ENCODE measurements at regions not wholly inside any gene's neighbourhood (a gene's known extent, or its start where the extent isn't known, plus 50 kb on each side); places are given as distances from the start of the nearest gene placed in this dataset.
"Not testable (repeated sequence)": the region's sequence is repeated elsewhere in the genome, so short reads cannot be mapped to it uniquely, and the experiment has no call there.

GRCh38 chr2:87651589-87651988 lies 96.3 kb upstream of the PLGLB2 start:
- not testable (repeated sequence) for H3F3A ChIP-seq (ENCODE audit: insufficient read depth, low read length); H3K4me2 ChIP-seq (ENCODE audit: low read depth, low read length); H3K27ac ChIP-seq (ENCODE audit: low read length)

GRCh38 chr2:87653373-87653772 lies 94.5 kb upstream of the PLGLB2 start:
- H3K9me3 ChIP-seq (replicated peaks; ENCODE audit: insufficient read depth, low read length); H3K36me3 ChIP-seq (replicated peaks; ENCODE audit: insufficient read depth, low read length); H2AFZ ChIP-seq (ENCODE audit: low read length); H3K27me3 ChIP-seq (replicated peaks; ENCODE audit: insufficient read depth, low read length); DNase-seq; H3K79me2 ChIP-seq (ENCODE audit: low read length); H3K4me1 ChIP-seq (ENCODE audit: low read length); H4K20me1 ChIP-seq (ENCODE audit: insufficient read depth, low read length); H3K4me2 ChIP-seq (ENCODE audit: low read depth, low read length); H3K9ac ChIP-seq (ENCODE audit: low read length); H3K9me2 ChIP-seq (replicated peaks; ENCODE audit: insufficient read depth, low read length); H3K27ac ChIP-seq (ENCODE audit: low read length); H3K4me3 ChIP-seq (ENCODE audit: low read length); H3F3A ChIP-seq (ENCODE audit: insufficient read depth, low read length): not testable (repeated sequence)

More at GRCh38 chr2:87651589-87651988, 96.3 kb upstream of the PLGLB2 start:
- H3K9ac ChIP-seq (ENCODE audit: low read length); H3K4me3 ChIP-seq (ENCODE audit: low read length); H3K27me3 ChIP-seq (replicated peaks; ENCODE audit: insufficient read depth, low read length); H2AFZ ChIP-seq (ENCODE audit: low read length); H3K79me2 ChIP-seq (ENCODE audit: low read length); DNase-seq; H3K36me3 ChIP-seq (replicated peaks; ENCODE audit: insufficient read depth, low read length); H4K20me1 ChIP-seq (ENCODE audit: insufficient read depth, low read length); H3K9me3 ChIP-seq (replicated peaks; ENCODE audit: insufficient read depth, low read length); H3K9me2 ChIP-seq (replicated peaks; ENCODE audit: insufficient read depth, low read length); H3K4me1 ChIP-seq (ENCODE audit: low read length): not testable (repeated sequence)

- not testable (repeated sequence) for DNase-seq; H3K27ac ChIP-seq (ENCODE audit: low read length); H3K36me3 ChIP-seq (replicated peaks; ENCODE audit: insufficient read depth, low read length); H3K4me3 ChIP-seq (ENCODE audit: low read length); H3K9me2 ChIP-seq (replicated peaks; ENCODE audit: insufficient read depth, low read length); H3K4me1 ChIP-seq (ENCODE audit: low read length); H4K20me1 ChIP-seq (ENCODE audit: insufficient read depth, low read length); H3K9ac ChIP-seq (ENCODE audit: low read length); H2AFZ ChIP-seq (ENCODE audit: low read length); H3F3A ChIP-seq (ENCODE audit: insufficient read depth, low read length); H3K27me3 ChIP-seq (replicated peaks; ENCODE audit: insufficient read depth, low read length); H3K9me3 ChIP-seq (replicated peaks; ENCODE audit: insufficient read depth, low read length); H3K79me2 ChIP-seq (ENCODE audit: low read length); H3K4me2 ChIP-seq (ENCODE audit: low read depth, low read length)
These were observed 93.6 kb upstream of the PLGLB2 start for GRCh38 chr2:87654136-87654814.

- not testable (repeated sequence) for H2AFZ ChIP-seq (ENCODE audit: low read length); H3K4me3 ChIP-seq (ENCODE audit: low read length); H3K27me3 ChIP-seq (replicated peaks; ENCODE audit: insufficient read depth, low read length); H3K4me2 ChIP-seq (ENCODE audit: low read depth, low read length); H3K9me2 ChIP-seq (replicated peaks; ENCODE audit: insufficient read depth, low read length); H3K9ac ChIP-seq (ENCODE audit: low read length); H3K79me2 ChIP-seq (ENCODE audit: low read length); H3K27ac ChIP-seq (ENCODE audit: low read length); H3K9me3 ChIP-seq (replicated peaks; ENCODE audit: insufficient read depth, low read length); H3K4me1 ChIP-seq (ENCODE audit: low read length); H4K20me1 ChIP-seq (ENCODE audit: insufficient read depth, low read length); DNase-seq; H3K36me3 ChIP-seq (replicated peaks; ENCODE audit: insufficient read depth, low read length); H3F3A ChIP-seq (ENCODE audit: insufficient read depth, low read length)
These were observed 90.0 kb upstream of the PLGLB2 start for GRCh38 chr2:87657915-87658314.

- not testable (repeated sequence) for H3K9ac ChIP-seq (ENCODE audit: low read length); H3K9me2 ChIP-seq (replicated peaks; ENCODE audit: insufficient read depth, low read length); H4K20me1 ChIP-seq (ENCODE audit: insufficient read depth, low read length); H3K4me1 ChIP-seq (ENCODE audit: low read length); H2AFZ ChIP-seq (ENCODE audit: low read length); H3K27me3 ChIP-seq (replicated peaks; ENCODE audit: insufficient read depth, low read length); H3K27ac ChIP-seq (ENCODE audit: low read length); H3F3A ChIP-seq (ENCODE audit: insufficient read depth, low read length); H3K36me3 ChIP-seq (replicated peaks; ENCODE audit: insufficient read depth, low read length); H3K79me2 ChIP-seq (ENCODE audit: low read length); H3K4me2 ChIP-seq (ENCODE audit: low read depth, low read length); DNase-seq; H3K4me3 ChIP-seq (ENCODE audit: low read length); H3K9me3 ChIP-seq (replicated peaks; ENCODE audit: insufficient read depth, low read length)
These were observed 89.5 kb upstream of the PLGLB2 start for GRCh38 chr2:87658357-87658756.

- not testable (repeated sequence) for H3K4me3 ChIP-seq (ENCODE audit: low read length); H3K27ac ChIP-seq (ENCODE audit: low read length); H3F3A ChIP-seq (ENCODE audit: insufficient read depth, low read length); H3K9ac ChIP-seq (ENCODE audit: low read length); H3K9me3 ChIP-seq (replicated peaks; ENCODE audit: insufficient read depth, low read length); H3K36me3 ChIP-seq (replicated peaks; ENCODE audit: insufficient read depth, low read length); H2AFZ ChIP-seq (ENCODE audit: low read length); H3K9me2 ChIP-seq (replicated peaks; ENCODE audit: insufficient read depth, low read length); H3K4me1 ChIP-seq (ENCODE audit: low read length); H4K20me1 ChIP-seq (ENCODE audit: insufficient read depth, low read length); H3K79me2 ChIP-seq (ENCODE audit: low read length); H3K27me3 ChIP-seq (replicated peaks; ENCODE audit: insufficient read depth, low read length); H3K4me2 ChIP-seq (ENCODE audit: low read depth, low read length); DNase-seq
These were observed 88.9 kb upstream of the PLGLB2 start for GRCh38 chr2:87658976-87659375.

GRCh38 chr2:87660164-87660563 lies 87.7 kb upstream of the PLGLB2 start:
- not testable (repeated sequence) for H3K4me2 ChIP-seq (ENCODE audit: low read depth, low read length); H3K4me1 ChIP-seq (ENCODE audit: low read length); H3K27ac ChIP-seq (ENCODE audit: low read length); H3K9me2 ChIP-seq (replicated peaks; ENCODE audit: insufficient read depth, low read length); H3K9me3 ChIP-seq (replicated peaks; ENCODE audit: insufficient read depth, low read length); H3K9ac ChIP-seq (ENCODE audit: low read length); H4K20me1 ChIP-seq (ENCODE audit: insufficient read depth, low read length); H3K79me2 ChIP-seq (ENCODE audit: low read length); H2AFZ ChIP-seq (ENCODE audit: low read length); H3K27me3 ChIP-seq (replicated peaks; ENCODE audit: insufficient read depth, low read length); H3K4me3 ChIP-seq (ENCODE audit: low read length); DNase-seq; H3F3A ChIP-seq (ENCODE audit: insufficient read depth, low read length); H3K36me3 ChIP-seq (replicated peaks; ENCODE audit: insufficient read depth, low read length)

GRCh38 chr2:87662316-87663290 lies 85.3 kb upstream of the PLGLB2 start:
- not testable (repeated sequence) for H4K20me1 ChIP-seq (ENCODE audit: insufficient read depth, low read length); H3K9ac ChIP-seq (ENCODE audit: low read length); H3K27ac ChIP-seq (ENCODE audit: low read length); H3K4me3 ChIP-seq (ENCODE audit: low read length); H3K27me3 ChIP-seq (replicated peaks; ENCODE audit: insufficient read depth, low read length); H3K79me2 ChIP-seq (ENCODE audit: low read length); H3K36me3 ChIP-seq (replicated peaks; ENCODE audit: insufficient read depth, low read length); H3K4me2 ChIP-seq (ENCODE audit: low read depth, low read length); H3K9me3 ChIP-seq (replicated peaks; ENCODE audit: insufficient read depth, low read length); H3K4me1 ChIP-seq (ENCODE audit: low read length); H3K9me2 ChIP-seq (replicated peaks; ENCODE audit: insufficient read depth, low read length); DNase-seq; H3F3A ChIP-seq (ENCODE audit: insufficient read depth, low read length); H2AFZ ChIP-seq (ENCODE audit: low read length)

Data from MM.1S (cell line).